Lung (tissue), 11 donors: ENCODE measurements at regions not wholly inside any gene's neighbourhood (a gene's known extent, or its start where the extent isn't known, plus 50 kb on each side); places are given as distances from the start of the nearest gene placed in this dataset.

Experiments used
- ATAC-seq: fragments of 200-7000 bp; cut with Tn5 transposase; one replicate; pipeline ENCODE4 v1.9.1; 2020; ENCODE audit warnings: moderate number of reproducible peaks; ENCODE audit not compliant: insufficient read depth, low FRiP score
- DNase-seq, 3 donors: peaks; one replicate each; pipeline ENCODE4 v3.0.0-alpha.2; 2013 to 2017
- H3K27ac ChIP-seq, 2 donors: one replicate each; pipeline ENCODE4 v1.5.1; 2013; ENCODE audit warnings: mild to moderate bottlenecking in 2 of 2, moderate library complexity in 2 of 2, control low read depth in 1 of 2, inconsistent platforms in 1 of 2, low read depth in 1 of 2, low read length in 1 of 2
- H3K27me3 ChIP-seq, 3 donors: one replicate each; pipeline ENCODE4 v1.5.1; 2013; ENCODE audit warnings: low read length in 2 of 3; ENCODE audit not compliant: control insufficient read depth in 3 of 3, insufficient read depth in 3 of 3
- H3K36me3 ChIP-seq, 4 donors: one replicate each; pipeline ENCODE4 v1.5.1; 2013; ENCODE audit warnings: low read length in 4 of 4, mild to moderate bottlenecking in 1 of 4, moderate library complexity in 1 of 4; ENCODE audit not compliant: control insufficient read depth in 4 of 4, insufficient read depth in 4 of 4
- H3K4me1 ChIP-seq, 5 donors: one replicate each; pipeline ENCODE4 v1.5.1; 2013; ENCODE audit warnings: low read length in 5 of 5, mild to moderate bottlenecking in 2 of 5, moderate library complexity in 1 of 5; ENCODE audit not compliant: control insufficient read depth in 5 of 5, insufficient read depth in 5 of 5
- H3K4me3 ChIP-seq: one replicate; pipeline ENCODE4 v1.5.1; 2013; ENCODE audit warnings: mild to moderate bottlenecking, control low read depth, moderate library complexity
- H3K9ac ChIP-seq, 2 donors: one replicate each; pipeline ENCODE4 v1.5.1; 2013; ENCODE audit warnings: low read length in 2 of 2, control low read depth in 1 of 2; ENCODE audit not compliant: insufficient read depth in 1 of 2
- H3K9me3 ChIP-seq, 4 donors: one replicate each; pipeline ENCODE4 v1.5.1; 2013; ENCODE audit warnings: low read length in 3 of 4, mild to moderate bottlenecking in 1 of 4, moderate library complexity in 1 of 4; ENCODE audit not compliant: control insufficient read depth in 4 of 4, insufficient read depth in 3 of 4
- WGBS, 2 donors: extraction: QIAGEN DNeasy Blood & Tissue Kit; methylation state at CpG; one replicate each; pipeline ENCODE4 v1.1.7; 2013; 5-methylcytosine and 5-hydroxymethylcytosine counted together
- TF ChIP-seq, protein P1 (sequence below): IDR thresholded peaks from 2 replicates; pipeline ENCODE4 v1.5.1; 2012; ENCODE audit warnings: mild to moderate bottlenecking; ENCODE audit errors: control extremely low read depth, extremely low read depth
- donor health status: control.
- donor health status: control.
- donor health status: Bipolar disorder and iron deficiency.
- donor health status: healthy.
- donor health status: DM: yes; HTN: yes; CAD: no.

DNA sequence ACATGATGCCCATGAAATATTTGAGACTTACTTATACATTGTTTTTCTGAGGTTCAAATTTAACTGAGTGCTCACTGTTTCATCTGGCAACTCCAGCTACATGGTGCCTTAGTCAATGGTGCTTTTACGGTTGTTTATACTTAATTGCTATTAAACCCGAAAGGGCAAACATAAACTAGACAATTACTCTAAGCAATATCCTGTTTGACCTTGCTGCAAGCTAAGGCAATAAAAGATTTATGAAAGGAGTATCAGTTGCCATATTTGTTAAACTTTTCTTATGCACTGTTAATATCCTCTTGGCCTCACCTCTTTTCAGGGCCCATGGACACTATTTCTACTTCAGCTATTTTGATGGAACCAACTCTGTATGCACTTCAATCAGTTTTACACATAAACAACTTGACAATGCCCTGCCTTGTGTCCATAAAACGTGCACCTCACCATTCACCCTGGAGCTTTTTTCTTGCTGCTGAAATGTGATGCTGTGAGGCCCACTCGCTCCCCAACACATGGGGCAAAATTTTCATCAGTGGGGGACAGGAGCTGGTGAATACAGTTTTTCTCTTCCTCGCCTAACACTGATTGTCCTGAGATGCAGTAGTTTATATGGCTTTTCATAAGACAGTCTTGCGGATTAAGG lies 64.1 kb upstream of the HIF1A start:
- Histone ChIP-seq H3K4me3 (no peak overlapping the region), H3K27me3 (no peaks in the 10 kb centered on the region), H3K4me1 (peaks cover 0 to 2% (median 0%) of the 10 kb centered on the region in 5 donors), H3K27ac (no peak overlapping the region), H3K9me3 (no peaks in the 10 kb centered on the region), H3K9ac (no peak overlapping the region), H3K36me3 (no peaks in the 10 kb centered on the region)
- TF ChIP-seq, protein P1, sequence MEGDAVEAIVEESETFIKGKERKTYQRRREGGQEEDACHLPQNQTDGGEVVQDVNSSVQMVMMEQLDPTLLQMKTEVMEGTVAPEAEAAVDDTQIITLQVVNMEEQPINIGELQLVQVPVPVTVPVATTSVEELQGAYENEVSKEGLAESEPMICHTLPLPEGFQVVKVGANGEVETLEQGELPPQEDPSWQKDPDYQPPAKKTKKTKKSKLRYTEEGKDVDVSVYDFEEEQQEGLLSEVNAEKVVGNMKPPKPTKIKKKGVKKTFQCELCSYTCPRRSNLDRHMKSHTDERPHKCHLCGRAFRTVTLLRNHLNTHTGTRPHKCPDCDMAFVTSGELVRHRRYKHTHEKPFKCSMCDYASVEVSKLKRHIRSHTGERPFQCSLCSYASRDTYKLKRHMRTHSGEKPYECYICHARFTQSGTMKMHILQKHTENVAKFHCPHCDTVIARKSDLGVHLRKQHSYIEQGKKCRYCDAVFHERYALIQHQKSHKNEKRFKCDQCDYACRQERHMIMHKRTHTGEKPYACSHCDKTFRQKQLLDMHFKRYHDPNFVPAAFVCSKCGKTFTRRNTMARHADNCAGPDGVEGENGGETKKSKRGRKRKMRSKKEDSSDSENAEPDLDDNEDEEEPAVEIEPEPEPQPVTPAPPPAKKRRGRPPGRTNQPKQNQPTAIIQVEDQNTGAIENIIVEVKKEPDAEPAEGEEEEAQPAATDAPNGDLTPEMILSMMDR, result no peak
- 88 to 93% methylated on average over 6 of the region's 6 CpGs for WGBS, 2 donors
- DNase-seq (no peak), ATAC-seq (no peak)

DNA sequence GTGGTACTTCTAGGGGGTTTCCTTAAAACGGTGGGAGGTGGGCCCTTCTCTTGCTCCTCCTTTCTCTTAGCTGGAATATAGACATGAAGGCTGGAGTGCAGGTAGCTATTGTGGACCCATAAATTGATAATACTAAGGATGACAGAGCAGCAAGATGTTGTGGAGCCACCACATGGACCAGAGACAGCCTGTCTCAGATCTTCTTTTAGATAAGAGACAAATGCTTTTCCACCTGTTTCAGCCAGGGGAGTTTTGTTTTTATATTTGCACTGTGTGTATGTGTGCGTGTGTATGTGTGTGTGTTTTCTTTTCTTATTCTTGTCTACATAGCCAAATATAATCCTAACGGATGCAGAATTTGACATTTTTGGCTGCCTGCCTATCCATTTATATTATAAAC lies 62.9 kb upstream of the HIF1A start:
- Histone ChIP-seq H3K9ac (no peak overlapping the region), H3K36me3 (no peaks in the 10 kb centered on the region), H3K4me3 (no peak overlapping the region), H3K4me1 (peaks cover 0 to 2% (median 0%) of the 10 kb centered on the region in 5 donors), H3K9me3 (no peaks in the 10 kb centered on the region), H3K27ac (no peak overlapping the region), H3K27me3 (no peaks in the 10 kb centered on the region)
- ATAC-seq (no peak), DNase-seq (no peak)
- 87 to 89% methylated on average over 3 of the region's 3 CpGs for WGBS, 2 donors
- TF ChIP-seq, protein P1, result no peak

DNA sequence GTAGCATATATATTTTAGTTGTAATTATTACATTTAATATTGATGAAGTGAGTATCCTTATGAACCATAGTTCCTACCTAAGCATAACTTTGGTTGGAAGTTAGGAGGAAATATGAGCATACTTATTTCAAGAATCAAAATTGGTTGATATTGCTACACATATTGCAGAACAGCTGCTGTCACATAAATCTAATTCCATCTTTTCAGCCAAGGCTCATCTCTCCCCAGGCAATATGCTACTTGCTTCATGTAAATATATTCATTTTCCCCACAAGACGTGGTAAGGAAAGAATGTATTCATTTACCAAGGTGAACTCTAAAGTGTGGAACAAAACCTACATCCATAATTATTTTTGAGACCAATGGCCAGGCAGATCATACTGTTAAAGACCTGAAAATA lies 62.5 kb upstream of the HIF1A start:
- WGBS, 2 donors, result 86 to 90% methylated on average over 1 of the region's 1 CpG
- no peak for DNase-seq
- H3K9ac ChIP-seq, result no peak overlapping the region
- no peaks in the 10 kb centered on the region for H3K27me3 ChIP-seq
- TF ChIP-seq, protein P1, result no peak
- no peak for ATAC-seq
- no peak overlapping the region for H3K4me3 ChIP-seq
- no peaks in the 10 kb centered on the region for H3K9me3 ChIP-seq
- no peaks in the 10 kb centered on the region for H3K36me3 ChIP-seq
- no peak overlapping the region for H3K27ac ChIP-seq
- H3K4me1 ChIP-seq, result peaks cover 0 to 2% (median 0%) of the 10 kb centered on the region in 5 donors

DNA sequence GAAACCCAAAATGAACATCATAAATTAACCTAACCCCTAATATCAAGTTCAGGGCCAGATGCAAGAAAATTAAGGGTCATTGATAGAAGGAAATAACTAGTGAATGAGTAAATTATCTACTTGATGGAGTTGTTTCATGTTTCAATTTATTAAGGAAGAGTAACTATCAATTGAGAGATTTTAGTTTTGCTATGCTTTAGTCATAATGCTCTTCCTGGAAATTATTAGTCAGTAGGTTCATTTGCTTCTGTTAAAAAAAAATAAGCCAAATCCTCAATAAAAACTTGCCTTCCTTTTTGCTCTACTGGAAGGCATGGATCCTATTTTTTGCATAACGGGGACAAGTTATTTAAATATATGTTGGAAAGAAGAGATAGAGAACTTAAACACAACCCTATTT lies 59.0 kb upstream of the HIF1A start:
- H3K27me3 ChIP-seq, result no peaks in the 10 kb centered on the region
- 90 to 97% methylated on average over 1 of the region's 1 CpG for WGBS, 2 donors
- ATAC-seq (no peak), DNase-seq (no peak)
- H3K9ac ChIP-seq, result no peak overlapping the region
- TF ChIP-seq, protein P1, result no peak
- H3K9me3 ChIP-seq, result no peaks in the 10 kb centered on the region
- no peaks in the 10 kb centered on the region for H3K36me3 ChIP-seq
- no peak overlapping the region for H3K4me3 ChIP-seq
- no peak overlapping the region for H3K27ac ChIP-seq
- H3K4me1 ChIP-seq, result no peaks in the 10 kb centered on the region
